ENCODE measurements at regions not wholly inside any gene's neighbourhood (a gene's known extent, or its start where the extent isn't known, plus 50 kb on each side); places are given as distances from the start of the nearest gene placed in this dataset.

GRCh38 chr3:30547716-30548115, 58.7 kb upstream of the TGFBR2 start:
- TF ChIP-seq, protein P1, sequence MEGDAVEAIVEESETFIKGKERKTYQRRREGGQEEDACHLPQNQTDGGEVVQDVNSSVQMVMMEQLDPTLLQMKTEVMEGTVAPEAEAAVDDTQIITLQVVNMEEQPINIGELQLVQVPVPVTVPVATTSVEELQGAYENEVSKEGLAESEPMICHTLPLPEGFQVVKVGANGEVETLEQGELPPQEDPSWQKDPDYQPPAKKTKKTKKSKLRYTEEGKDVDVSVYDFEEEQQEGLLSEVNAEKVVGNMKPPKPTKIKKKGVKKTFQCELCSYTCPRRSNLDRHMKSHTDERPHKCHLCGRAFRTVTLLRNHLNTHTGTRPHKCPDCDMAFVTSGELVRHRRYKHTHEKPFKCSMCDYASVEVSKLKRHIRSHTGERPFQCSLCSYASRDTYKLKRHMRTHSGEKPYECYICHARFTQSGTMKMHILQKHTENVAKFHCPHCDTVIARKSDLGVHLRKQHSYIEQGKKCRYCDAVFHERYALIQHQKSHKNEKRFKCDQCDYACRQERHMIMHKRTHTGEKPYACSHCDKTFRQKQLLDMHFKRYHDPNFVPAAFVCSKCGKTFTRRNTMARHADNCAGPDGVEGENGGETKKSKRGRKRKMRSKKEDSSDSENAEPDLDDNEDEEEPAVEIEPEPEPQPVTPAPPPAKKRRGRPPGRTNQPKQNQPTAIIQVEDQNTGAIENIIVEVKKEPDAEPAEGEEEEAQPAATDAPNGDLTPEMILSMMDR (IDR thresholded peaks at IDR 0.05), result no peak
- TF ChIP-seq EZH2phosphoT487 (IDR thresholded peaks at IDR 0.05), result no peak

All from neural progenitor cell (in vitro differentiated cells).